Progenitor cell of endocrine pancreas (in vitro differentiated cells): ENCODE measurements at regions not wholly inside any gene's neighbourhood (a gene's known extent, or its start where the extent isn't known, plus 50 kb on each side); places are given as distances from the start of the nearest gene placed in this dataset.

Experiments used
- DNase-seq: peaks from one replicate; pipeline ENCODE4 v3.0.0; 2021; ENCODE audit warnings: low spot score; ENCODE audit not compliant: unreplicated experiment
- H3K27ac Mint-ChIP-seq: 2 replicates; pipeline ENCODE4 v1.8.0; 2021; ENCODE audit warnings: mild to moderate bottlenecking, moderate library complexity, mixed read lengths
- H3K27me3 Mint-ChIP-seq: 2 replicates; pipeline ENCODE4 v1.8.0; 2021; ENCODE audit warnings: mixed read lengths
- H3K36me3 Mint-ChIP-seq: 2 replicates; pipeline ENCODE4 v1.8.0; 2022; ENCODE audit warnings: mixed read lengths; ENCODE audit not compliant: insufficient read depth
- H3K4me1 Mint-ChIP-seq: 2 replicates; pipeline ENCODE4 v1.8.0; 2021; ENCODE audit warnings: low read depth, mixed read lengths
- H3K4me3 Mint-ChIP-seq: 2 replicates; pipeline ENCODE4 v1.8.0; 2021; ENCODE audit warnings: low read depth, mild to moderate bottlenecking, moderate library complexity, mixed read lengths
- H3K9me3 Mint-ChIP-seq: 2 replicates; pipeline ENCODE4 v1.8.0; 2021; ENCODE audit warnings: low read depth, mixed read lengths
- CTCF ChIP-seq: fragments of 200-600 bp; sonication (generic); IDR thresholded peaks from one replicate; pipeline ENCODE4 v1.5.0; 2021; ENCODE audit warnings: antibody characterized with exemption, mild to moderate bottlenecking; ENCODE audit not compliant: unreplicated experiment

GRCh38 chr3:163983940-163984339 lies 1094.4 kb downstream of the SI start:
- TF ChIP-seq CTCF: no peak
- Mint-ChIP-seq H3K27me3 (no peaks in the 10 kb centered on the region), H3K4me3 (no peak overlapping the region), H3K9me3 (peaks cover 3% of the 10 kb centered on the region), H3K36me3 (no peaks in the 10 kb centered on the region), H3K4me1 (no peaks in the 10 kb centered on the region), H3K27ac (no peak overlapping the region)
- no peak for DNase-seq

- no peaks in the 10 kb centered on the region for H3K36me3 Mint-ChIP-seq
- DNase-seq: no peak
- no peak overlapping the region for H3K27ac Mint-ChIP-seq
- no peak overlapping the region for H3K4me3 Mint-ChIP-seq
- no peaks in the 10 kb centered on the region for H3K4me1 Mint-ChIP-seq
- no peak for TF ChIP-seq CTCF
- no peaks in the 10 kb centered on the region for H3K9me3 Mint-ChIP-seq
- no peaks in the 10 kb centered on the region for H3K27me3 Mint-ChIP-seq
Measured at GRCh38 chr3:163971861-163972260, 1106.4 kb downstream of the SI start.

- Mint-ChIP-seq H3K9me3 (no peaks in the 10 kb centered on the region), H3K27me3 (no peaks in the 10 kb centered on the region), H3K36me3 (no peaks in the 10 kb centered on the region), H3K4me1 (no peaks in the 10 kb centered on the region), H3K4me3 (no peak overlapping the region), H3K27ac (no peak overlapping the region)
- no peak for DNase-seq
- TF ChIP-seq CTCF: no peak
Measured at GRCh38 chr3:163957072-163957471, 1121.2 kb downstream of the SI start.

- TF ChIP-seq CTCF: no peak
- H3K27ac Mint-ChIP-seq: no peak overlapping the region
- DNase-seq: no peak
- no peaks in the 10 kb centered on the region for H3K9me3 Mint-ChIP-seq
- H3K4me1 Mint-ChIP-seq: peaks cover 2% of the 10 kb centered on the region
- H3K36me3 Mint-ChIP-seq: no peaks in the 10 kb centered on the region
- no peak overlapping the region for H3K4me3 Mint-ChIP-seq
- H3K27me3 Mint-ChIP-seq: no peaks in the 10 kb centered on the region
Measured at GRCh38 chr3:163953526-163953925, 1124.8 kb downstream of the SI start.

GRCh38 chr3:163952499-163952898 lies 1125.8 kb downstream of the SI start:
- DNase-seq: no peak
- no peak overlapping the region for H3K27ac Mint-ChIP-seq
- H3K27me3 Mint-ChIP-seq: no peaks in the 10 kb centered on the region
- no peak overlapping the region for H3K4me3 Mint-ChIP-seq
- no peaks in the 10 kb centered on the region for H3K36me3 Mint-ChIP-seq
- no peak for TF ChIP-seq CTCF
- peaks cover 2% of the 10 kb centered on the region for H3K4me1 Mint-ChIP-seq
- H3K9me3 Mint-ChIP-seq: no peaks in the 10 kb centered on the region
